T-cell (primary cell): ENCODE measurements at regions not wholly inside any gene's neighbourhood (a gene's known extent, or its start where the extent isn't known, plus 50 kb on each side); places are given as distances from the start of the nearest gene placed in this dataset.
"Not testable (repeated sequence)": the region's sequence is repeated elsewhere in the genome, so short reads cannot be mapped to it uniquely, and the experiment has no call there.

Experiments used
- ATAC-seq, 4 experiments: fragments of 200-7000 bp in 3 of 4; fragments of 150-1000 bp in 1 of 4; cut with Tn5 transposase; replicated peaks in 1 of 4; 1 replicate in 3 of 4; 2 replicates in 1 of 4; pipeline ENCODE4 v1.10.0; 2021; ENCODE audit warnings: moderate library complexity in 3 of 4, mild to moderate bottlenecking in 2 of 4, moderate number of reproducible peaks in 1 of 4
- CTCF ChIA-PET, 2 donors: fragments of 300-600 bp; sonication (Branson Sonifier 250); formaldehyde crosslinking; loops; one replicate each; lab custom pipeline; 2022; ENCODE audit warnings: antibody characterized with exemption in 2 of 2; lab: Charles Lee
- POLR2A ChIA-PET, 2 donors: fragments of 300-600 bp; sonication (Branson Sonifier 250); formaldehyde crosslinking; loops; one replicate each; lab custom pipeline; 2022; ENCODE audit warnings: antibody characterized with exemption in 2 of 2; lab: Charles Lee
- DNase-seq, 35 experiments: peaks; one replicate each; pipeline versions ENCODE4 v3.0.0 to v3.0.0-alpha.2; 2013 to 2023
- H3K27ac ChIP-seq: one replicate; pipeline ENCODE4 v1.5.1; 2013; ENCODE audit warnings: low read length
- H3K27me3 ChIP-seq, 2 experiments: replicated peaks in 1 of 2; 1 replicate in 1 of 2; 2 replicates in 1 of 2; pipeline versions ENCODE4 v1.6.1 to v1.7.0; 2013; ENCODE audit warnings: low read length in 1 of 2, mixed read lengths in 1 of 2; ENCODE audit not compliant: control insufficient read depth in 2 of 2, insufficient read depth in 2 of 2; ENCODE audit errors: extremely low read depth in 1 of 2
- H3K36me3 ChIP-seq, 2 donors: 1 replicate in 1 of 2; 2 replicates in 1 of 2; pipeline versions ENCODE4 v1.6.1 to v1.7.0; 2013; ENCODE audit warnings: low read length in 1 of 2; ENCODE audit not compliant: control insufficient read depth in 2 of 2, insufficient read depth in 1 of 2; ENCODE audit errors: extremely low read depth in 1 of 2
- H3K4me1 ChIP-seq, 2 experiments: 1 replicate in 1 of 2; 2 replicates in 1 of 2; pipeline versions ENCODE4 v1.6.1 to v1.7.0; 2013; ENCODE audit warnings: low read length in 2 of 2, mixed read lengths in 1 of 2; ENCODE audit not compliant: insufficient read depth in 2 of 2, control insufficient read depth in 1 of 2; ENCODE audit errors: extremely low read depth in 1 of 2
- H3K4me3 ChIP-seq, 2 donors: 1 replicate in 1 of 2; 2 replicates in 1 of 2; pipeline versions ENCODE4 v1.5.1 to v1.7.0; 2013; ENCODE audit warnings: mild to moderate bottlenecking in 2 of 2, low read length in 1 of 2, moderate library complexity in 1 of 2; ENCODE audit not compliant: control insufficient read depth in 1 of 2; ENCODE audit errors: extremely low read depth in 1 of 2
- H3K9me3 ChIP-seq: 2 replicates; pipeline ENCODE4 v1.7.0; 2013
- H3K27ac Mint-ChIP-seq, 2 donors: one replicate each; pipeline ENCODE4 v1.8.0; 2020 to 2021; ENCODE audit warnings: mild to moderate bottlenecking in 2 of 2, mixed read lengths in 2 of 2
- H3K27me3 Mint-ChIP-seq, 2 donors: one replicate each; pipeline ENCODE4 v1.8.0; 2021 to 2022; ENCODE audit warnings: mixed read lengths in 2 of 2
- H3K36me3 Mint-ChIP-seq: one replicate; pipeline ENCODE4 v1.8.0; 2021; ENCODE audit warnings: mixed read lengths
- H3K4me1 Mint-ChIP-seq, 3 donors: one replicate each; pipeline ENCODE4 v1.8.0; 2020 to 2022; ENCODE audit warnings: mixed read lengths in 3 of 3, mild to moderate bottlenecking in 1 of 3
- H3K4me3 Mint-ChIP-seq, 3 donors: one replicate each; pipeline ENCODE4 v1.8.0; 2020 to 2022; ENCODE audit warnings: mild to moderate bottlenecking in 3 of 3, mixed read lengths in 3 of 3, moderate library complexity in 3 of 3
- H3K9me3 Mint-ChIP-seq, 3 donors: one replicate each; pipeline ENCODE4 v1.8.0; 2020 to 2022; ENCODE audit warnings: mixed read lengths in 3 of 3
- WGBS: methylation state at CpG from one replicate; pipeline ENCODE4 v1.1.5; 2013; ENCODE audit warnings: missing lambda C conversion rate; ENCODE audit not compliant: insufficient coverage; 5-methylcytosine and 5-hydroxymethylcytosine counted together

- no CpG with 5 or more reads among the region's 5 CpGs for WGBS
- H3K27ac Mint-ChIP-seq, CTCF ChIA-PET, H3K36me3 ChIP-seq, H3K27me3 ChIP-seq, H3K36me3 Mint-ChIP-seq, ATAC-seq, H3K27me3 Mint-ChIP-seq, H3K27ac ChIP-seq, H3K4me1 Mint-ChIP-seq, H3K9me3 Mint-ChIP-seq, DNase-seq, H3K4me1 ChIP-seq, POLR2A ChIA-PET, H3K9me3 ChIP-seq, H3K4me3 ChIP-seq, H3K4me3 Mint-ChIP-seq: not testable (repeated sequence)
Observed at GRCh38 chr21:9807675-9808074, 713.7 kb upstream of the TPTE start.

- H3K4me3 Mint-ChIP-seq, H3K4me1 Mint-ChIP-seq, POLR2A ChIA-PET, DNase-seq, H3K36me3 ChIP-seq, H3K36me3 Mint-ChIP-seq, CTCF ChIA-PET, H3K27me3 ChIP-seq, H3K4me1 ChIP-seq, ATAC-seq, H3K4me3 ChIP-seq, H3K27me3 Mint-ChIP-seq, H3K27ac Mint-ChIP-seq, H3K9me3 ChIP-seq, H3K27ac ChIP-seq, H3K9me3 Mint-ChIP-seq: not testable (repeated sequence)
- no CpG with 5 or more reads among the region's 50 CpGs for WGBS
Observed at GRCh38 chr21:9811223-9812004, 710.0 kb upstream of the TPTE start.

- H3K36me3 Mint-ChIP-seq, ATAC-seq, POLR2A ChIA-PET, H3K4me3 ChIP-seq, H3K4me3 Mint-ChIP-seq, H3K4me1 Mint-ChIP-seq, H3K27me3 Mint-ChIP-seq, H3K27ac ChIP-seq, H3K27me3 ChIP-seq, DNase-seq, H3K9me3 ChIP-seq, CTCF ChIA-PET, H3K4me1 ChIP-seq, H3K9me3 Mint-ChIP-seq, H3K27ac Mint-ChIP-seq, H3K36me3 ChIP-seq: not testable (repeated sequence)
- no CpG with 5 or more reads among the region's 35 CpGs for WGBS
Observed at GRCh38 chr21:9812507-9812906, 708.9 kb upstream of the TPTE start.

- POLR2A ChIA-PET, H3K4me1 ChIP-seq, CTCF ChIA-PET, H3K27ac ChIP-seq, H3K27me3 Mint-ChIP-seq, H3K36me3 Mint-ChIP-seq, DNase-seq, H3K27me3 ChIP-seq, H3K4me3 Mint-ChIP-seq, H3K36me3 ChIP-seq, H3K9me3 Mint-ChIP-seq, ATAC-seq, H3K9me3 ChIP-seq, H3K27ac Mint-ChIP-seq, H3K4me1 Mint-ChIP-seq, H3K4me3 ChIP-seq: not testable (repeated sequence)
- WGBS = no CpG with 5 or more reads among the region's 57 CpGs
Observed at GRCh38 chr21:9813894-9814814, 707.2 kb upstream of the TPTE start.

- H3K9me3 Mint-ChIP-seq, H3K36me3 ChIP-seq, DNase-seq, H3K4me3 ChIP-seq, POLR2A ChIA-PET, CTCF ChIA-PET, H3K27me3 ChIP-seq, H3K4me1 ChIP-seq, H3K27me3 Mint-ChIP-seq, ATAC-seq, H3K36me3 Mint-ChIP-seq, H3K4me1 Mint-ChIP-seq, H3K4me3 Mint-ChIP-seq, H3K27ac ChIP-seq, H3K27ac Mint-ChIP-seq, H3K9me3 ChIP-seq: not testable (repeated sequence)
- no CpG with 5 or more reads among the region's 43 CpGs for WGBS
Observed at GRCh38 chr21:9815181-9815789, 706.1 kb upstream of the TPTE start.

GRCh38 chr21:9816734-9817334 lies 704.5 kb upstream of the TPTE start:
- H3K27ac Mint-ChIP-seq, H3K9me3 ChIP-seq, H3K4me1 Mint-ChIP-seq, H3K27me3 ChIP-seq, CTCF ChIA-PET, H3K4me3 Mint-ChIP-seq, H3K27me3 Mint-ChIP-seq, H3K9me3 Mint-ChIP-seq, H3K4me3 ChIP-seq, H3K4me1 ChIP-seq, ATAC-seq, DNase-seq, H3K36me3 Mint-ChIP-seq, H3K27ac ChIP-seq, H3K36me3 ChIP-seq, POLR2A ChIA-PET: not testable (repeated sequence)
- WGBS = no CpG with 5 or more reads among the region's 38 CpGs
